Esophagus muscularis mucosa (tissue), 4 donors: ENCODE measurements at regions not wholly inside any gene's neighbourhood (a gene's known extent, or its start where the extent isn't known, plus 50 kb on each side); places are given as distances from the start of the nearest gene placed in this dataset.

Experiments
- DNase-seq: peaks from one replicate; pipeline ENCODE4 v3.0.0-alpha.2; 2017; ENCODE audit errors: extremely low spot score
- H3K27ac ChIP-seq, 4 donors: fragments of 200-600 bp; sonication (generic); replicated peaks in 1 of 4; 1 replicate in 3 of 4; 2 replicates in 1 of 4; pipeline ENCODE4 v1.5.1; 2016 to 2019; ENCODE audit warnings: mild to moderate bottlenecking in 1 of 4
- H3K27me3 ChIP-seq, 4 donors: fragments of 200-600 bp; sonication (generic); one replicate each; pipeline versions ENCODE4 v1.5.1 to v1.6.0; 2016 to 2019
- H3K36me3 ChIP-seq, 4 donors: fragments of 200-600 bp; sonication (generic); one replicate each; pipeline ENCODE4 v1.5.1; 2016 to 2019
- H3K4me1 ChIP-seq, 4 donors: fragments of 200-600 bp; sonication (generic); one replicate each; pipeline ENCODE4 v1.5.1; 2016 to 2019
- H3K4me3 ChIP-seq, 4 donors: fragments of 200-600 bp; sonication (generic); 1 replicate in 2 of 4; 2 replicates in 2 of 4; pipeline ENCODE4 v1.5.1; 2016 to 2019; ENCODE audit warnings: mild to moderate bottlenecking in 4 of 4, moderate library complexity in 1 of 4
- H3K9me3 ChIP-seq, 4 donors: fragments of 200-600 bp; sonication (generic); 1 replicate in 3 of 4; 2 replicates in 1 of 4; pipeline ENCODE4 v1.5.1; 2016 to 2019
- EP300 ChIP-seq: sonication (generic); formaldehyde crosslinking; IDR thresholded peaks from one replicate; pipeline ENCODE4 v1.6.1; 2017; ENCODE audit warnings: antibody characterized with exemption
- POLR2A ChIP-seq: fragments of 450-650 bp; IDR thresholded peaks from one replicate; pipeline ENCODE4 v1.6.1; 2017; ENCODE audit warnings: antibody characterized with exemption, moderate library complexity, mild to moderate bottlenecking, low read depth
- POLR2AphosphoS5 ChIP-seq, 2 donors: sonication (generic); formaldehyde crosslinking; IDR thresholded peaks; one replicate each; pipeline ENCODE4 v1.6.1; 2017; ENCODE audit warnings: antibody characterized with exemption in 2 of 2
- WGBS: methylation state at CpG from one replicate; pipeline ENCODE4 v1.1.5; 2018; 5-methylcytosine and 5-hydroxymethylcytosine counted together
- intact Hi-C: fragments of 100-400 bp; cut with DNase I; formaldehyde crosslinking; loops from one replicate; pipeline ENCODE4 v1.15.1; 2023
- TF ChIP-seq, protein P1 (sequence below), 3 experiments: fragments of 200-600 bp in 2 of 3; fragments of 450-650 bp in 1 of 3; sonication (generic) in 2 of 3; IDR thresholded peaks; one replicate each; pipeline ENCODE4 v1.5.1; 2017 to 2019; ENCODE audit warnings: antibody characterized with exemption in 3 of 3, mild to moderate bottlenecking in 2 of 3, moderate library complexity in 1 of 3

GRCh38 chr3:144107923-144108322, 136.3 kb downstream of the DIPK2A start:
- no peaks in the 10 kb centered on the region for H3K36me3 ChIP-seq
- no peak for TF ChIP-seq EP300
- TF ChIP-seq, protein P1, sequence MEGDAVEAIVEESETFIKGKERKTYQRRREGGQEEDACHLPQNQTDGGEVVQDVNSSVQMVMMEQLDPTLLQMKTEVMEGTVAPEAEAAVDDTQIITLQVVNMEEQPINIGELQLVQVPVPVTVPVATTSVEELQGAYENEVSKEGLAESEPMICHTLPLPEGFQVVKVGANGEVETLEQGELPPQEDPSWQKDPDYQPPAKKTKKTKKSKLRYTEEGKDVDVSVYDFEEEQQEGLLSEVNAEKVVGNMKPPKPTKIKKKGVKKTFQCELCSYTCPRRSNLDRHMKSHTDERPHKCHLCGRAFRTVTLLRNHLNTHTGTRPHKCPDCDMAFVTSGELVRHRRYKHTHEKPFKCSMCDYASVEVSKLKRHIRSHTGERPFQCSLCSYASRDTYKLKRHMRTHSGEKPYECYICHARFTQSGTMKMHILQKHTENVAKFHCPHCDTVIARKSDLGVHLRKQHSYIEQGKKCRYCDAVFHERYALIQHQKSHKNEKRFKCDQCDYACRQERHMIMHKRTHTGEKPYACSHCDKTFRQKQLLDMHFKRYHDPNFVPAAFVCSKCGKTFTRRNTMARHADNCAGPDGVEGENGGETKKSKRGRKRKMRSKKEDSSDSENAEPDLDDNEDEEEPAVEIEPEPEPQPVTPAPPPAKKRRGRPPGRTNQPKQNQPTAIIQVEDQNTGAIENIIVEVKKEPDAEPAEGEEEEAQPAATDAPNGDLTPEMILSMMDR (IDR thresholded peaks at IDR 0.05), result no peak
- TF ChIP-seq POLR2AphosphoS5 (IDR thresholded peaks at IDR 0.05), result no peak
- no peak for TF ChIP-seq POLR2A
- intact Hi-C loops, result no loop called here
- H3K27ac ChIP-seq, result no peak overlapping the region
- peaks cover 0 to 19% (median 14%) of the 10 kb centered on the region in 4 donors for H3K4me1 ChIP-seq
- no peak for DNase-seq
- H3K4me3 ChIP-seq, result no peak overlapping the region
- 91% methylated on average over 1 of the region's 1 CpG for WGBS
- H3K27me3 ChIP-seq, result no peaks in the 10 kb centered on the region
- H3K9me3 ChIP-seq, result no peaks in the 10 kb centered on the region

DNA sequence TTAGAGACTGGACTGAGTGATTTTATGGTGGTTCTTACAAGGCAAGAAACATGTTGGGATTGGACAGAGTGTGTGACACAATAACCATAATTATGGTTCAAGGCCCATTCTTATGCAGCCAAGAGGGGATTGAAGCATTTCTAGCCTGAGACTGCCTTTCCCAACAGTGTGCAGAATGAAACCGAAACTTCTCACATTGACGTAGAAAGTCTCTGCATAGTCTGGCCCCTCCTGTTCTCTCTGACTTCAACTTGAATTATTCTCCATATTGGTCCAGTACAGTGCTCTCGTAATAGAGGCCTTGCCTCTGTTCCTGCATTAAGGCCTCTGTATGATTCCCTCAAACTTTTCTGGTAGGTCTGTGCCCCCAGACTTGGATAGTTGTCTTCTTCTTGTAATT, 138.3 kb downstream of the DIPK2A start:
- TF ChIP-seq EP300, result no peak
- TF ChIP-seq, protein P1 (IDR thresholded peaks at IDR 0.05), result no peak
- no peak for TF ChIP-seq POLR2A
- no peak for TF ChIP-seq POLR2AphosphoS5 (IDR thresholded peaks at IDR 0.05)
- no peaks in the 10 kb centered on the region for H3K36me3 ChIP-seq
- H3K9me3 ChIP-seq, result no peaks in the 10 kb centered on the region
- peaks cover 0 to 4% (median 2%) of the 10 kb centered on the region in 4 donors for H3K4me1 ChIP-seq
- WGBS, result 70% methylated on average over 3 of the region's 3 CpGs
- H3K27ac ChIP-seq, result no peak overlapping the region
- no peak overlapping the region for H3K4me3 ChIP-seq
- no peak for DNase-seq
- no peaks in the 10 kb centered on the region for H3K27me3 ChIP-seq
- intact Hi-C loops, result no loop called here

DNA sequence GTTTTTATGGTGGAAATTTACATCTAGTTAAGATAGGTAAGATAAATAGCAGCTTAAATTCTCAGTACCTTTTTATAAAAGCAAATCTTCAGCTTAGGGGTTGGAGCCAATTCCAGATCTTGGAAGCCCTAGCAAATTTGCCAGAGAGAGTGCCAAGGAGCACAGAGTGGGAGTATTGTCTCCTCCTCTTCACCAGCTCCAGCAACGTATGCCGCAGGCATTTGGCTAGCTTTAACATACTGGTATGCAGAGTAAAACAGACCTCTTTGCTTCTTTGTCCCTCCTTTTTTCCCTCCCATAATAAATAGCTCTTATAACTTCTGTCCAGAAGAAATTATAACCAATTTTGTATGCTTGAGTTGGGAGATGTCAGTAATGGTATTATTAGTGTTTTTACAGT, 140.4 kb downstream of the DIPK2A start:
- Histone ChIP-seq H3K36me3 (no peaks in the 10 kb centered on the region), H3K27ac (no peak overlapping the region), H3K4me3 (no peak overlapping the region), H3K9me3 (no peaks in the 10 kb centered on the region), H3K27me3 (no peaks in the 10 kb centered on the region), H3K4me1 (peaks cover 0 to 6% (median 3%) of the 10 kb centered on the region in 4 donors)
- intact Hi-C loops, result no loop called here
- TF ChIP-seq POLR2AphosphoS5 (IDR thresholded peaks at IDR 0.05) (no peak), EP300 (no peak), POLR2A (no peak)
- TF ChIP-seq, protein P1 (IDR thresholded peaks at IDR 0.05), result no peak
- 40% methylated on average over 2 of the region's 2 CpGs for WGBS
- DNase-seq, result no peak

DNA sequence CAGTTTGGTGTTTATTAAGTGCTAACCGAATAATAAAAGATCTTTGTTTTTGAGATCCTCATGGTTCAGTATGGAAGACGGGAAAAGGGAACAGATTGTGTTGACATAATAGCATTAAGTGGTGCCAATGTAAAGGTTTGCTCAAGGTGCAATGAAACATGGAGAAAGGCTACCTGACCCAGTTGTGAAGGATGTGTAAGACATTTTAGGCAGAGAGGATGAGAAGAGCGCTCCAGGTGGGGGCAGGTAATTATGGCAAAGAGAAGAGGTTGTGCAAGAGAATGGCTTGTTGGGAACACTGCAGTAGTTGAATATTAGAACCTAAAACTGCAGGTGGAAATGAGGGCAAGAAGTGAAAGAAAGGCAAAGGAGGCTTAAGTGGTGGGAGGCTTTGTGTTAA, 140.8 kb downstream of the DIPK2A start:
- DNase-seq, result no peak
- H3K4me1 ChIP-seq, result peaks cover 0 to 6% (median 3%) of the 10 kb centered on the region in 4 donors
- TF ChIP-seq, protein P1 (IDR thresholded peaks at IDR 0.05), result no peak
- no peak for TF ChIP-seq POLR2A
- TF ChIP-seq POLR2AphosphoS5 (IDR thresholded peaks at IDR 0.05), result no peak
- no peak for TF ChIP-seq EP300
- no peak overlapping the region for H3K27ac ChIP-seq
- H3K36me3 ChIP-seq, result no peaks in the 10 kb centered on the region
- WGBS, result 85% methylated on average over 3 of the region's 3 CpGs
- H3K9me3 ChIP-seq, result no peaks in the 10 kb centered on the region
- H3K4me3 ChIP-seq, result no peak overlapping the region
- no peaks in the 10 kb centered on the region for H3K27me3 ChIP-seq
- intact Hi-C loops, result no loop called here

- no peak overlapping the region for H3K27ac ChIP-seq
- no peaks in the 10 kb centered on the region for H3K27me3 ChIP-seq
- WGBS, result 63% methylated on average over 2 of the region's 2 CpGs
- H3K4me1 ChIP-seq, result peaks cover 0 to 10% (median 3%) of the 10 kb centered on the region in 4 donors
- intact Hi-C loops, result no loop called here
- TF ChIP-seq EP300 (no peak), POLR2AphosphoS5 (IDR thresholded peaks at IDR 0.05) (no peak), POLR2A (no peak)
- TF ChIP-seq, protein P1 (IDR thresholded peaks at IDR 0.05), result no peak
- H3K36me3 ChIP-seq, result no peaks in the 10 kb centered on the region
- no peaks in the 10 kb centered on the region for H3K9me3 ChIP-seq
- DNase-seq, result no peak
- H3K4me3 ChIP-seq, result no peak overlapping the region
Observed at GRCh38 chr3:144114767-144115166, 143.1 kb downstream of the DIPK2A start.
